Upper lobe of left lung (tissue), 4 donors: ENCODE measurements at regions not wholly inside any gene's neighbourhood (a gene's known extent, or its start where the extent isn't known, plus 50 kb on each side); places are given as distances from the start of the nearest gene placed in this dataset.

Experiments
- EP300 ChIP-seq, 4 donors: sonication (generic); formaldehyde crosslinking; IDR thresholded peaks; one replicate each; pipeline ENCODE4 v1.5.1; 2017; ENCODE audit warnings: antibody characterized with exemption in 4 of 4, control low read depth in 2 of 4
- POLR2A ChIP-seq, 4 donors: fragments of 450-650 bp; IDR thresholded peaks; one replicate each; pipeline ENCODE4 v1.5.1; 2016 to 2017; ENCODE audit warnings: antibody characterized with exemption in 4 of 4, mild to moderate bottlenecking in 2 of 4
- POLR2AphosphoS5 ChIP-seq, 2 donors: sonication (generic); formaldehyde crosslinking; IDR thresholded peaks; one replicate each; pipeline ENCODE4 v1.5.1; 2017; ENCODE audit warnings: antibody characterized with exemption in 2 of 2
- TF ChIP-seq, protein P1 (sequence below), 6 experiments: fragments of 450-650 bp in 4 of 6; fragments of 200-600 bp in 2 of 6; sonication (generic) in 2 of 6; IDR thresholded peaks; one replicate each; pipeline ENCODE4 v1.5.1; 2016 to 2019; ENCODE audit warnings: antibody characterized with exemption in 6 of 6

DNA sequence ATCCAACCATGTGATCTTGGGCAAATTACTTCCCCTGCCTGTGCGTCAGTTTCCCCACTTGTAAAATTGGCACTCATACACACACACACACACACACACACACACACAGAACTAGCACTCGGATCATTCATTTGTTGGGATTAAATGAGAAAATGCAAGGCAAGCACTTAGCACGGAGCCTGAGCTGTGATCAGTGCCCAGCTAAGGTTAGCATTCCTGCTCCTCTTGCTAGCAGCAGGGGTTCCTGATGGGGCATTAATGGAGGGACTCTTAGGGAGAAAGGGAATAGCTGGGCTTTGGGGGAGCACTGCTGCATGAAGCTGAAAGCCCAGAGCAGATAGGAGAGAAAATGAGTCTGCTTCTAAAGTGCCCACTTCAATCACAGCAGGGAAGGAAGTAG is 187.7 kb upstream of the C2CD4B start:
- TF ChIP-seq, protein P1, sequence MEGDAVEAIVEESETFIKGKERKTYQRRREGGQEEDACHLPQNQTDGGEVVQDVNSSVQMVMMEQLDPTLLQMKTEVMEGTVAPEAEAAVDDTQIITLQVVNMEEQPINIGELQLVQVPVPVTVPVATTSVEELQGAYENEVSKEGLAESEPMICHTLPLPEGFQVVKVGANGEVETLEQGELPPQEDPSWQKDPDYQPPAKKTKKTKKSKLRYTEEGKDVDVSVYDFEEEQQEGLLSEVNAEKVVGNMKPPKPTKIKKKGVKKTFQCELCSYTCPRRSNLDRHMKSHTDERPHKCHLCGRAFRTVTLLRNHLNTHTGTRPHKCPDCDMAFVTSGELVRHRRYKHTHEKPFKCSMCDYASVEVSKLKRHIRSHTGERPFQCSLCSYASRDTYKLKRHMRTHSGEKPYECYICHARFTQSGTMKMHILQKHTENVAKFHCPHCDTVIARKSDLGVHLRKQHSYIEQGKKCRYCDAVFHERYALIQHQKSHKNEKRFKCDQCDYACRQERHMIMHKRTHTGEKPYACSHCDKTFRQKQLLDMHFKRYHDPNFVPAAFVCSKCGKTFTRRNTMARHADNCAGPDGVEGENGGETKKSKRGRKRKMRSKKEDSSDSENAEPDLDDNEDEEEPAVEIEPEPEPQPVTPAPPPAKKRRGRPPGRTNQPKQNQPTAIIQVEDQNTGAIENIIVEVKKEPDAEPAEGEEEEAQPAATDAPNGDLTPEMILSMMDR (IDR thresholded peaks at IDR 0.05): no peak
- TF ChIP-seq POLR2AphosphoS5 (IDR thresholded peaks at IDR 0.05) (no peak), POLR2A (IDR thresholded peaks at IDR 0.05) (no peak), EP300 (IDR thresholded peaks at IDR 0.05) (no peak)
